Astrocyte (in vitro differentiated cells and primary cell): ENCODE measurements at regions not wholly inside any gene's neighbourhood (a gene's known extent, or its start where the extent isn't known, plus 50 kb on each side); places are given as distances from the start of the nearest gene placed in this dataset.

Source experiments
- DNase-seq: peaks from one replicate; pipeline ENCODE4 v3.0.0-alpha.2; 2010; ENCODE audit warnings: low read depth
- FAIRE-seq: peaks from 2 replicates; lab custom pipeline; 2011; peaks lifted over from hg19 to GRCh38; lab: Jason Lieb, UNC
- H2AFZ ChIP-seq: 2 replicates; pipeline ENCODE4 v1.6.0; 2012; ENCODE audit warnings: low read depth, low read length, inconsistent platforms
- H3K27ac ChIP-seq: 2 replicates; pipeline ENCODE4 v1.5.1; 2011; ENCODE audit warnings: low read depth, low read length, inconsistent platforms
- H3K27me3 ChIP-seq: 2 replicates; pipeline ENCODE4 v1.6.0; 2011; ENCODE audit warnings: low read length, inconsistent platforms; ENCODE audit not compliant: insufficient read depth
- H3K36me3 ChIP-seq: 2 replicates; pipeline ENCODE4 v1.5.1; 2011; ENCODE audit warnings: low read length, inconsistent platforms; ENCODE audit not compliant: insufficient read depth
- H3K4me1 ChIP-seq: 2 replicates; pipeline ENCODE4 v1.5.1; 2011; ENCODE audit warnings: low read length, inconsistent platforms; ENCODE audit not compliant: insufficient read depth
- H3K4me2 ChIP-seq: 2 replicates; pipeline ENCODE4 v1.6.0; 2012; ENCODE audit warnings: low read length, inconsistent platforms
- H3K4me3 ChIP-seq: 2 replicates; pipeline ENCODE4 v1.5.1; 2011; ENCODE audit warnings: low read depth, mild to moderate bottlenecking, low read length, inconsistent platforms; ENCODE audit not compliant: insufficient read depth
- H3K79me2 ChIP-seq: 2 replicates; pipeline ENCODE4 v1.6.0; 2012; ENCODE audit warnings: mild to moderate bottlenecking, low read length, inconsistent platforms; ENCODE audit not compliant: insufficient read depth
- H3K9ac ChIP-seq: 2 replicates; pipeline ENCODE4 v1.6.0; 2012; ENCODE audit warnings: mild to moderate bottlenecking, low read length, inconsistent platforms
- H3K9me3 ChIP-seq: 2 replicates; pipeline ENCODE4 v1.5.1; 2012; ENCODE audit warnings: low read depth, mild to moderate bottlenecking, low read length, inconsistent platforms; ENCODE audit not compliant: insufficient read depth
- H4K20me1 ChIP-seq: 2 replicates; pipeline ENCODE4 v1.6.0; 2012; ENCODE audit warnings: low read length, inconsistent platforms; ENCODE audit not compliant: insufficient read depth
- H3K27ac Mint-ChIP-seq: one replicate; pipeline ENCODE4 v1.8.0; 2021; ENCODE audit warnings: mild to moderate bottlenecking, mixed read lengths; ENCODE audit not compliant: unreplicated experiment
- H3K27me3 Mint-ChIP-seq: one replicate; pipeline ENCODE4 v1.8.0; 2021; ENCODE audit warnings: low read depth, mixed read lengths; ENCODE audit not compliant: unreplicated experiment
- H3K36me3 Mint-ChIP-seq: one replicate; pipeline ENCODE4 v1.8.0; 2021; ENCODE audit warnings: low read depth, mixed read lengths; ENCODE audit not compliant: unreplicated experiment
- H3K4me1 Mint-ChIP-seq: one replicate; pipeline ENCODE4 v1.8.0; 2021; ENCODE audit warnings: low read depth, mixed read lengths; ENCODE audit not compliant: unreplicated experiment
- H3K4me3 Mint-ChIP-seq: one replicate; pipeline ENCODE4 v1.8.0; 2021; ENCODE audit warnings: mild to moderate bottlenecking, moderate library complexity, mixed read lengths; ENCODE audit not compliant: unreplicated experiment
- H3K9me3 Mint-ChIP-seq: one replicate; pipeline ENCODE4 v1.8.0; 2021; ENCODE audit warnings: mild to moderate bottlenecking, mixed read lengths; ENCODE audit not compliant: unreplicated experiment
- CTCF ChIP-seq: IDR thresholded peaks from 2 replicates; pipeline ENCODE4 v1.5.1; 2011; ENCODE audit warnings: low read depth, mild to moderate bottlenecking, inconsistent platforms, low read length, moderate library complexity; ENCODE audit not compliant: insufficient read depth
- EZH2 ChIP-seq: IDR thresholded peaks from 2 replicates; pipeline ENCODE4 v1.6.1; 2012; ENCODE audit warnings: mild to moderate bottlenecking, low read length, inconsistent platforms; ENCODE audit not compliant: insufficient read depth

- Mint-ChIP-seq H3K9me3 (peaks cover under 1% of the 10 kb centered on the region), H3K36me3 (no peaks in the 10 kb centered on the region), H3K4me3 (no peak overlapping the region), H3K27ac (no peak overlapping the region), H3K27me3 (peaks cover 41% of the 10 kb centered on the region), H3K4me1 (no peaks in the 10 kb centered on the region)
- Histone ChIP-seq H3K27ac (no peak overlapping the region), H3K9ac (no peak overlapping the region), H3K4me2 (no peak overlapping the region), H2AFZ (no peak overlapping the region), H3K36me3 (no peaks in the 10 kb centered on the region), H3K9me3 (no peaks in the 10 kb centered on the region), H3K4me1 (no peaks in the 10 kb centered on the region), H4K20me1 (no peaks in the 10 kb centered on the region), H3K79me2 (no peaks in the 10 kb centered on the region), H3K4me3 (no peak overlapping the region), H3K27me3 (no peaks in the 10 kb centered on the region)
- FAIRE-seq (no peak), DNase-seq (no peak)
- no peak for TF ChIP-seq CTCF
- TF ChIP-seq EZH2, result no peak
These were observed 304.5 kb downstream of the EIPR1 start for GRCh38 chr2:3073041-3073595.

DNA sequence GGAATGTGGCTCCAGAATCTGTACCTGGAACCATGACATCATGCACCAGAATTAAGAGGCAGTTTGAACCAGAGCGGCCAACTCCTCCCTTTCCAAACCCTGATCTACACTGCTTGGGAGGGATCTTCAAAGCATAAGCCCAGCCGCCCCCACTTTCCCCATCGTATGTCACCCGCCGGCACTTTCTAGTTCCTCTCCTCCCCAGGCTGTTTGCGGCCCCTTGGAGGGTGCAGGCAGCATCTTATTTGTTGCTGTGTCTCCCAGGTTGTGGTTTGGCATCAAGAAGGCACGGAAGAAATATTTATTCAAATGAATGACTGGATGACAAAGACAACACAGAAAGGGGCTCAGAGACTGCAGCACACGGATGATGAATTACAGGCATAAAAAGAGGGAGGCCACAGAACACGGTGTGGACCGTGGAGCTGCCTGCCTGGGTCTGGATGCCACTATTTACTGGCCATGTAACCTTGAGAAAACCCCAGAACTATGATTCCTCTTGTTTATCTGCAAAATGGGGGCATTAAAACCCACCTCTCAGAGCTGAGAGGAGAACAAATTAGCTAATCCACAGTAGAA lies 305.8 kb downstream of the EIPR1 start:
- TF ChIP-seq EZH2 (no peak), CTCF (no peak)
- Histone ChIP-seq H2AFZ (no peak overlapping the region), H3K9me3 (peaks cover 3% of the 10 kb centered on the region), H3K4me3 (no peak overlapping the region), H4K20me1 (no peaks in the 10 kb centered on the region), H3K9ac (no peak overlapping the region), H3K4me2 (no peak overlapping the region), H3K4me1 (no peaks in the 10 kb centered on the region), H3K79me2 (no peaks in the 10 kb centered on the region), H3K27ac (no peak overlapping the region), H3K27me3 (no peaks in the 10 kb centered on the region), H3K36me3 (no peaks in the 10 kb centered on the region)
- Mint-ChIP-seq H3K36me3 (no peaks in the 10 kb centered on the region), H3K9me3 (peaks cover 4% of the 10 kb centered on the region), H3K4me3 (no peak overlapping the region), H3K27me3 (peaks cover 44% of the 10 kb centered on the region), H3K4me1 (no peaks in the 10 kb centered on the region), H3K27ac (no peak overlapping the region)
- FAIRE-seq (no peak), DNase-seq (no peak)

GRCh38 chr2:3066831-3067230 lies 310.8 kb downstream of the EIPR1 start:
- no peak overlapping the region for H3K4me3 Mint-ChIP-seq
- no peak overlapping the region for H3K4me2 ChIP-seq
- H3K9me3 ChIP-seq, result peaks cover 9% of the 10 kb centered on the region
- no peak overlapping the region for H3K4me3 ChIP-seq
- H3K9me3 Mint-ChIP-seq, result peaks cover 4% of the 10 kb centered on the region
- no peaks in the 10 kb centered on the region for H3K36me3 Mint-ChIP-seq
- no peaks in the 10 kb centered on the region for H3K4me1 Mint-ChIP-seq
- no peak for DNase-seq
- no peaks in the 10 kb centered on the region for H4K20me1 ChIP-seq
- H3K36me3 ChIP-seq, result no peaks in the 10 kb centered on the region
- no peak overlapping the region for H3K27ac Mint-ChIP-seq
- H2AFZ ChIP-seq, result no peak overlapping the region
- no peaks in the 10 kb centered on the region for H3K4me1 ChIP-seq
- H3K27me3 ChIP-seq, result no peaks in the 10 kb centered on the region
- H3K9ac ChIP-seq, result no peak overlapping the region
- FAIRE-seq, result no peak
- H3K27me3 Mint-ChIP-seq, result peaks cover 23% of the 10 kb centered on the region
- TF ChIP-seq EZH2 (no peak), CTCF (no peak)
- no peaks in the 10 kb centered on the region for H3K79me2 ChIP-seq
- H3K27ac ChIP-seq, result no peak overlapping the region
